ENCODE measurements at regions not wholly inside any gene's neighbourhood (a gene's known extent, or its start where the extent isn't known, plus 50 kb on each side); places are given as distances from the start of the nearest gene placed in this dataset.
"Not testable (repeated sequence)": the region's sequence is repeated elsewhere in the genome, so short reads cannot be mapped to it uniquely, and the experiment has no call there.

GRCh38 chr18:8882632-8883408 is 177.5 kb downstream of the MTCL1 start:
- no peak overlapping the region for H3K4me3 ChIP-seq (ENCODE audit: low read length)
- no peak for DNase-seq (ENCODE audit: low read depth, low spot score)

DNA sequence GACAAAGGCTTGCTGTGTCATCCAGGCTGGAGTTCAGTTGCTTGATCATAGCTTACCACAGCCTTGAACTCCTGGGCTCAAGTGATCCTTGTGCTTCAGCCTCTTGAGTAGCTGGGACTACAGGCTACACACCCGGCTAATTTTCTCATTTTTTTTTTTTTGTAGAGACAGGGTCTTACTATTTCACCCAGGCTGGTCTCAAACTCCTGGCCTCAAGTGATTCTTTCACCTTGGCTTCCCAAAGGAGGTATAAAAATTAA is 178.0 kb downstream of the MTCL1 start:
- DNase-seq (ENCODE audit: low read depth, low spot score), result no peak

GRCh38 chr18:8887877-8888276 is 182.5 kb downstream of the MTCL1 start:
- not testable (repeated sequence) for DNase-seq (ENCODE audit: low read depth, low spot score); H3K4me3 ChIP-seq (ENCODE audit: low read length)

More for the DNA sequence above, 178.0 kb downstream of the MTCL1 start:
- H3K4me3 ChIP-seq (ENCODE audit: low read length), result no peak overlapping the region

GRCh38 chr18:8889489-8889888 is 184.1 kb downstream of the MTCL1 start:
- H3K4me3 ChIP-seq (ENCODE audit: low read length), result no peak overlapping the region
- DNase-seq (ENCODE audit: low read depth, low spot score), result no peak

- not testable (repeated sequence) for DNase-seq (ENCODE audit: low read depth, low spot score); H3K4me3 ChIP-seq (ENCODE audit: low read length)
Observed at GRCh38 chr18:8890503-8890902, 185.1 kb downstream of the MTCL1 start.

- no peak overlapping the region for H3K4me3 ChIP-seq (ENCODE audit: low read length)
- DNase-seq (ENCODE audit: low read depth, low spot score), result no peak
Observed at GRCh38 chr18:8890957-8891464, 185.7 kb downstream of the MTCL1 start.

- no peak overlapping the region for H3K4me3 ChIP-seq (ENCODE audit: low read length)
- no peak for DNase-seq (ENCODE audit: low read depth, low spot score)
Observed at GRCh38 chr18:8893221-8893620, 187.9 kb downstream of the MTCL1 start.

- H3K4me3 ChIP-seq (ENCODE audit: low read length), result no peak overlapping the region
- DNase-seq (ENCODE audit: low read depth, low spot score), result no peak
Observed at GRCh38 chr18:8893628-8894231, 188.4 kb downstream of the MTCL1 start.

- H3K4me3 ChIP-seq (ENCODE audit: low read length), result no peak overlapping the region
- DNase-seq (ENCODE audit: low read depth, low spot score), result no peak
Observed at GRCh38 chr18:8894823-8895222, 189.5 kb downstream of the MTCL1 start.

GRCh38 chr18:8895341-8895740 is 190.0 kb downstream of the MTCL1 start:
- H3K4me3 ChIP-seq (ENCODE audit: low read length), result no peak overlapping the region
- no peak for DNase-seq (ENCODE audit: low read depth, low spot score)

GRCh38 chr18:8895987-8896619 is 190.7 kb downstream of the MTCL1 start:
- DNase-seq (ENCODE audit: low read depth, low spot score), result no peak
- no peak overlapping the region for H3K4me3 ChIP-seq (ENCODE audit: low read length)

DNA sequence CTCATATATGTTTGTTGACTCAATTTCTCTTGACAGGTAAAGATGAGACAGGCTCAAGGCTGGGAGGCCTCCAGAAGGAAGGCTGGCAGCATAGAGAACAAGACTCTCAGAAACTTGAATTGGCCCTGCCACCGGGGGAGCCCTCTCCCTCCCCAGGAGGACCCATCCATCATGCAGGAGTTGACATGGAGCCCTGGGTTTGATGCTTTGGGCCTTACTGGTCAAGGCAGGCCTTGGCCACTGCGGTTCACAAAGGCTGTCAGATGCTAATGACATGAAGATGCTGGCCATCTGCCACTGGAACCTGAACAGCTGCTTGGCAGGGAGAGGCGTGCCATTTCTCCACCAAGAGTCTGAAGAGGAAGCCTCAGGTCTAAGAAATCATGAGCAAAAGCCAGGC is 193.6 kb downstream of the MTCL1 start:
- no peak overlapping the region for H3K4me3 ChIP-seq (ENCODE audit: low read length)
- no peak for DNase-seq (ENCODE audit: low read depth, low spot score)

GRCh38 chr18:8900552-8900951 is 195.2 kb downstream of the MTCL1 start:
- DNase-seq (ENCODE audit: low read depth, low spot score), result no peak
- no peak overlapping the region for H3K4me3 ChIP-seq (ENCODE audit: low read length)

- DNase-seq (ENCODE audit: low read depth, low spot score), result no peak
- H3K4me3 ChIP-seq (ENCODE audit: low read length), result no peak overlapping the region
Observed at GRCh38 chr18:8901019-8901418, 195.7 kb downstream of the MTCL1 start.

DNA sequence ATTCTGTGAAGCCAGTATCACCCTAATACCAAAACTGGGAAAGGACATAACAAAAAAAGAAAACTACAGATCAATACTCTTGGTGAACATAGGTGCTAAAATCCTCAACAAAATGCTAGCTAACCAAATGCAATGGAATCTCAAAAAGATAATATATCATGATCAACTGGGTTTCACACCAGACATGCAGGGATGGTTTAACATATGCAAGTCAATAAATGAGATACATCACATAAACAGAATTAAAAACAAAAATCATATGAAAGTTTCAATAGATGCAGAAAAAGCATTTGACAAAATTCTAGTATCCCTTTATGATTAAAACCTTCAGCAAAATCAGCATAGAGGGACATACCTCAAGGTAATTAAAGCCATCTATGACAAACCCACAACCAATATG is 198.2 kb upstream of the NDUFV2 start:
- no peak for DNase-seq (ENCODE audit: low read depth, low spot score)
- no peak overlapping the region for H3K4me3 ChIP-seq (ENCODE audit: low read length)

GRCh38 chr18:8908792-8909510 is 193.5 kb upstream of the NDUFV2 start:
- H3K4me3 ChIP-seq (ENCODE audit: low read length), result no peak overlapping the region
- no peak for DNase-seq (ENCODE audit: low read depth, low spot score)

- DNase-seq (ENCODE audit: low read depth, low spot score), result no peak
- no peak overlapping the region for H3K4me3 ChIP-seq (ENCODE audit: low read length)
Observed at GRCh38 chr18:8910186-8910822, 192.2 kb upstream of the NDUFV2 start.

DNA sequence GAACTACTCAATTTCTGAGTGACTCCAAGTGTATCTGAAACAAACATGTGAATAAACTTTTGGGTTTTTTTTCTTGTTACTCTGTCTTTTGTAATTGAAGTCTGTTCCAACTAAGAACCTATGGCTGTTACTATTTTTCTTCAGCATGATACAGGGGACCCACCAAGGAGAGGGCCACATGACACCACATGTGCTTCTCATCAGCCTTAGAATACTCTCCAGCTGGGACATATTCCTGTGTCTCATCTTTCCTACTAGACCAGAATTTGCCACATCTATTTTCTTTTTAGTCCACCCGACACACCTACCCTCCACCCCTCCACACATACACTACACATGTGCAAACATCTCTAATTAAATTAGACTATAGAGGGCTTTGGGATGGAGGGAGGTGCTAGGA is 191.7 kb upstream of the NDUFV2 start:
- H3K4me3 ChIP-seq (ENCODE audit: low read length), result no peak overlapping the region

More for the DNA sequence above, 191.7 kb upstream of the NDUFV2 start:
- DNase-seq (ENCODE audit: low read depth, low spot score), result no peak

Measured in Jurkat, Clone E6-1 (cell line).